Cardiac muscle cell (in vitro differentiated cells and primary cell): ENCODE measurements at regions not wholly inside any gene's neighbourhood (a gene's known extent, or its start where the extent isn't known, plus 50 kb on each side); places are given as distances from the start of the nearest gene placed in this dataset.

Source experiments
- DNase-seq, 2 donors: peaks; one replicate each; pipeline versions ENCODE4 v3.0.0 to v3.0.0-alpha.2; 2010 to 2017; ENCODE audit warnings: low read depth in 1 of 2, low spot score in 1 of 2
- H3K27ac ChIP-seq: fragments of 200-600 bp; sonication (generic); 2 replicates; pipeline ENCODE4 v1.5.1; 2016
- H3K27me3 ChIP-seq: fragments of 200-600 bp; sonication (generic); 2 replicates; pipeline ENCODE4 v1.6.0; 2016; ENCODE audit warnings: control low read depth
- H3K36me3 ChIP-seq: fragments of 200-600 bp; sonication (generic); 2 replicates; pipeline ENCODE4 v1.5.1; 2016; ENCODE audit warnings: control low read depth
- H3K4me1 ChIP-seq: fragments of 200-600 bp; sonication (generic); 2 replicates; pipeline ENCODE4 v1.8.1; 2017; ENCODE audit warnings: low read depth, mild to moderate bottlenecking, mixed run types
- H3K4me3 ChIP-seq: fragments of 200-600 bp; sonication (generic); 2 replicates; pipeline ENCODE4 v1.5.1; 2016; ENCODE audit warnings: mild to moderate bottlenecking
- H3K9me3 ChIP-seq: fragments of 200-600 bp; sonication (generic); 2 replicates; pipeline ENCODE4 v1.5.1; 2017; ENCODE audit warnings: low read depth, mild to moderate bottlenecking, control low read depth
- CTCF ChIP-seq: IDR thresholded peaks from 2 replicates; pipeline ENCODE4 v1.5.1; 2012; ENCODE audit warnings: low read depth, mild to moderate bottlenecking, low read length

GRCh38 chr5:57613741-57614140, 131.1 kb upstream of the ACTBL2 start:
- no peak for DNase-seq
- Histone ChIP-seq H3K36me3 (no peaks in the 10 kb centered on the region), H3K9me3 (no peaks in the 10 kb centered on the region), H3K27ac (no peak overlapping the region), H3K4me3 (no peak overlapping the region), H3K4me1 (no peaks in the 10 kb centered on the region), H3K27me3 (no peaks in the 10 kb centered on the region)
- no peak for TF ChIP-seq CTCF

- Histone ChIP-seq H3K27me3 (no peaks in the 10 kb centered on the region), H3K36me3 (no peaks in the 10 kb centered on the region), H3K4me3 (no peak overlapping the region), H3K9me3 (no peaks in the 10 kb centered on the region), H3K27ac (no peak overlapping the region), H3K4me1 (no peaks in the 10 kb centered on the region)
- no peak for TF ChIP-seq CTCF
- DNase-seq, result no peak
These were observed 128.6 kb upstream of the ACTBL2 start for GRCh38 chr5:57611177-57611576.

GRCh38 chr5:57608542-57608941, 125.9 kb upstream of the ACTBL2 start:
- Histone ChIP-seq H3K9me3 (no peaks in the 10 kb centered on the region), H3K4me1 (no peaks in the 10 kb centered on the region), H3K4me3 (no peak overlapping the region), H3K27ac (no peak overlapping the region), H3K36me3 (no peaks in the 10 kb centered on the region), H3K27me3 (no peaks in the 10 kb centered on the region)
- no peak for TF ChIP-seq CTCF
- no peak for DNase-seq

- Histone ChIP-seq H3K36me3 (no peaks in the 10 kb centered on the region), H3K27ac (no peak overlapping the region), H3K9me3 (no peaks in the 10 kb centered on the region), H3K27me3 (no peaks in the 10 kb centered on the region), H3K4me3 (no peak overlapping the region), H3K4me1 (no peaks in the 10 kb centered on the region)
- DNase-seq, result no peak
- no peak for TF ChIP-seq CTCF
These were observed 119.4 kb upstream of the ACTBL2 start for GRCh38 chr5:57601996-57602395.

- no peak overlapping the region for H3K4me3 ChIP-seq
- H3K9me3 ChIP-seq, result no peaks in the 10 kb centered on the region
- no peak for TF ChIP-seq CTCF
- H3K4me1 ChIP-seq, result peaks cover 8% of the 10 kb centered on the region
- no peaks in the 10 kb centered on the region for H3K36me3 ChIP-seq
- H3K27ac ChIP-seq, result no peak overlapping the region
- no peaks in the 10 kb centered on the region for H3K27me3 ChIP-seq
- no peak for DNase-seq
These were observed 117.7 kb upstream of the ACTBL2 start for GRCh38 chr5:57600321-57600720.

- Histone ChIP-seq H3K4me1 (peaks cover 8% of the 10 kb centered on the region), H3K36me3 (no peaks in the 10 kb centered on the region), H3K9me3 (no peaks in the 10 kb centered on the region), H3K27ac (no peak overlapping the region), H3K27me3 (no peaks in the 10 kb centered on the region), H3K4me3 (no peak overlapping the region)
- peak in 1 of 2 donors; percentile 57 for DNase-seq
- TF ChIP-seq CTCF, result no peak
These were observed 116.1 kb upstream of the ACTBL2 start for GRCh38 chr5:57598756-57599155.
